ENCODE measurements at regions not wholly inside any gene's neighbourhood (a gene's known extent, or its start where the extent isn't known, plus 50 kb on each side); places are given as distances from the start of the nearest gene placed in this dataset.
A peak's percentile ranks its signal among the peaks of the same experiment; 100 is the strongest.

GRCh38 chr3:104537323-104537722 lies 829.4 kb upstream of the ALCAM start:
- no peak for DNase-seq

- no peak for DNase-seq
Measured at GRCh38 chr3:104546301-104546700, 820.4 kb upstream of the ALCAM start.

DNA sequence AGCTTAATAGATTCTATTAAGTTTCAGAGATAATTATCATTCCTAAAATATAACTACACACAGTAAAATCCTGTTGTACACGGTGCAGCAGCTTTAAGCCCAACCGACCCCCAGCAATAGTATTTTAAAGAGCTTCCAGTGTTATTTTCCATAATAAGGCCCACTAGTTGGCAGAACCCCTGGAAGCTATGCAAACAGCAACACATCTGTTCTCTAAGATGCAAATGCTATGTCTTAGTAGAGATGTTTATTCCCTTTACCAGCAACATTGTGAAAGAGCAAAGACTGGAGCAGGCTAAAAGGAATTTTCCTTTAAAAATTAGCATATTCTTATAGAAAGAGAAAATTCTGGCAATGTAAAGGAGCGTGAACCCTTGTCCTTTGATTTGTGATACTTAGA lies 819.7 kb upstream of the ALCAM start:
- DNase-seq = no peak

GRCh38 chr3:104548401-104548800 lies 818.3 kb upstream of the ALCAM start:
- DNase-seq = no peak

GRCh38 chr3:104549099-104549714 lies 817.5 kb upstream of the ALCAM start:
- DNase-seq = no peak

DNA sequence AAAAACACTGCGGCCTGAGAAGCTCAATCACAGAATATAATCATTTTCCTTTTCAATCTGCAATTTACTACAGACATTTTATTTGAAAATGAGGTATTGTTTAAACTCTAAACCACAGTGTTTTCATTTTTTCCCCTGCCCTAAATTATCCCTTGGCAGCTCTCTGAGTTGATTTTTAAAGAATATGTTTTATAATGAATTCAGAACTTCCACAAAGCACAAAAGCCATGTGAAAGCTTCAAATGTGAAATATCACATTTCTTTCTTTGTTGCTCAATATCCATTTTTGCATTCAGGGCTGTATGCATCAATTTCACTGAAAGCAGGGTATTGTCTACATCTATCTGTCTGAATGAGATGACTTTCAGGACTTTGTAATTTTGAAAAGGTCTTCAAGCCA lies 813.6 kb upstream of the ALCAM start:
- DNase-seq = no peak

GRCh38 chr3:104554425-104554824 lies 812.3 kb upstream of the ALCAM start:
- DNase-seq = no peak

- no peak for DNase-seq
Measured at GRCh38 chr3:104555728-104556127, 811.0 kb upstream of the ALCAM start.

DNA sequence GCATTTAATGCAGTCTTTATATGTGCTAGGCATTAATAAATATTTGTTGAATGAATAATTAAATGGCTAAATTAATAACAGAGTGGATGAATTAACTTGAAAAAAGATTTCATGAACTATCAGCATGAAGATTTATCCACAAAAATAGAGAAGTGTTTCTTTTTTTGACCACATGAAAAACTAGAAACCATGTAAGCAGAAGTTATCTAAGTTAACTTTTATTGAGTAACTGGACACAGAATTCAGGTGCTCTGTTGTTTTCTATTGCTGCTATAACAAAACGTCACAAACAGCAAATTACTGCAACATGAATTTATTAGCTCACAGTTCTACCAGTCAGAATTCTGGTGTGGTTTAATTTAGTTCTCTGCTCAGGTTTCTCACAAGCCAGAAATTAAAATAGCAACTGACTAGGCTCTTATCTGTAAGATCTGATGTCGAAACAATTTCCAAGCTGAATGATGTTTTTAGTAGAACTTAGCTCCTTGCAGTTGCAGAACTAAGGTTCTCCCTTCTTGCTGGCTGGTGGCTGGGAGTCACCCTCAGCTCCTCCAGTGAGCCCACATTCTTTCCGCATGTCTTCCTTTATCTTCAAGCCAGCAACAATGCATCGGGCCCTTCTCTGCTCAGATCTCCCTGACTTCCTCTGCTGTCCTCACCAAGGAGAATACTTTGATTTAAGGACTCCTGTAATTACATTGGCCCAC lies 810.2 kb upstream of the ALCAM start:
- no peak for DNase-seq

DNA sequence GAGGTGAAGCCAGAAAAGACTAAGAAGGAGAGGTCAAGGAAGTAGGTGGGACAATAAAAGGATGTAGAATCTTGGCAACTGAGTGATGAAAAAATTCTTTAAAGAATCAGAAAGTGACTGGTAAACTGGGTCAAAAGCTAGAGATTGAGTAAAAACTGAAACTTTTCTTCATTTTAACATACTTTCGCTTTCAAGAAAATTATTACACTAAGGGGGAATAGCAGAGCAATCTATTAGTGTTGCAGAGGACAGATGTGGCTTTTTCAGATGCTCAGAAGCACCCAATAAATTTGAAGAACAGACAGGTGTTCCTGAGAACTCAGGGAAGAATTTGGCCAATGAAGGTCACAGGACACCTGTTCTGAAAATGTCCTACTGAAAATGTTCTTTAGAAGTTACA lies 805.4 kb upstream of the ALCAM start:
- DNase-seq = no peak

- DNase-seq = peak; percentile 70
Measured at GRCh38 chr3:104564045-104564643, 802.6 kb upstream of the ALCAM start.

GRCh38 chr3:104566054-104566453 lies 800.7 kb upstream of the ALCAM start:
- DNase-seq = no peak

DNA sequence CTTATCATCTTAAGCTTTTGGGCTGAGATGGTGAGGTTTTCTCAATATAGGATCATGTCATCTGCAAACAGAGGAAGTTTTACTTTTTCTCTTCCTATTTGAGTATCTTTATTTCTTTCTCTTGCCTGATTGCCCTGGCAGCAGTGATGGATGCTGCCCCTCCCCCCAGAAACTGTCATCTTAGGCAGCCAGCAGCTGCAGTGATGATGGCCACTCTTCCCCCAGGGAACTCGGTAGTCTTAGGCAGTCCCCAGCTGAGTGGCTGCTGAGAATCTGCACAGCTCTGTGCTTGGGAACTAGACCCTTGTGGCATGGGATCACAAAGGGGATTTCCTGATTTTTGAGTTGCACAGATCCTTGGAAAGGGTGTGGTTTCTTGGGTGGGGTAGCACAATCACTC lies 791.1 kb upstream of the ALCAM start:
- DNase-seq = no peak

DNA sequence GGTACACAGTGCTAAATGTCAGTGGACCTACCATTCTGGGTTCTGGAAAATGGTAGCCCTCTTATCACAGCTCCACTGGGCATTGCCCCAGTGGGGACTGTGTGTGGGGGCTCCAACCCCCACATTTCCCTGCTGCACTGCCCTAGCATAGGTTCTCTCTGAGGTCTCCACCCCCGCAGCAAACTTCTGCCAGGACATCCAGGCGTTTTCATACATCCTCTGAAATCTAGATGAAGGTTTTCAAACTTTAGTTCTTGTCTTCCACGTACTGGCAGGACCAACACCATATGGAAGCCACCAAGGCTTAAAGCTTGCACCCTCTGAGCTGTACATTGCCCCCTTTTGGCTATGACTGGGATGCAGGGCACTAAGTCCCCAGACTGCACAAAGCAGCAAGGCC lies 788.2 kb upstream of the ALCAM start:
- DNase-seq = no peak

GRCh38 chr3:104582092-104582491 lies 784.6 kb upstream of the ALCAM start:
- DNase-seq = peak; percentile 11

DNA sequence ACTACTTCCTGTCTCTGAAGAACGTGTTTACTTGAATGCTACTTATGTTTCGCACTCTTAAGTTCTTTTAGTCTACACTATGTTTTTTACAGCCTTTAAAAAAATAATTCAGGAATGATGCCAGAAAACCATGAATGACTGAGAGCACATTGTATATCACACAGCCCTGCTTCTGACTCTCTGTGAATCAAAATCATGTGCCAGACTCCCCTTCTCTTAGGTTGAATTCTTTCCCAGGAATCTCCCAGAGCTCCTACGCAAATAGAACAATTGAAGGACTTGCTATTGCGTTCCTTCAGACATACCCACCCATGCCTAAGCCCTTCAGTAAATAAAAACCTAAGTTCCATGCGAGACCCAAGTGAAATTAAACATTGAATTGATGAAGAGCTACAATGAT lies 782.0 kb upstream of the ALCAM start:
- no peak for DNase-seq

GRCh38 chr3:104586344-104586743 lies 780.4 kb upstream of the ALCAM start:
- DNase-seq = no peak

DNA sequence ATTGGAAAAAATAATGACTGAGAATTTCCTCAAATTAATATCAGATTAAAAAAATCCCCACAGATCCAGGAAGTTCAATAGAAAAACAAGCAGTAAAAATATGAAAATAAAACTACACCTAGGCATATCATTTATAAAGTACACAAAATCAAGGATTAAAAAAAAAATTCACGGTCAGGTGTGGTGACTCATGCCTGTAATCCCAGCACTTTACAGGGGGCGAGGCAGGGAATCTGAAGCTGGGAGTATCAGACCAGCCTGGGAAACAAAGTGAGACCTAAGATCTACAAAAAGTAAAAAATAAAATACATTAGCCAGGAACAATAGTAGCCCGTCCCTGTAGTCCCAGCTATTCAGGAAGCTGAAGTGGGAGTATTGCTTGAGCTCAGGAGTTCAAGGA lies 778.3 kb upstream of the ALCAM start:
- no peak for DNase-seq

GRCh38 chr3:104591776-104592175 lies 774.9 kb upstream of the ALCAM start:
- DNase-seq = no peak

GRCh38 chr3:104594491-104594890 lies 772.2 kb upstream of the ALCAM start:
- DNase-seq = no peak

DNA sequence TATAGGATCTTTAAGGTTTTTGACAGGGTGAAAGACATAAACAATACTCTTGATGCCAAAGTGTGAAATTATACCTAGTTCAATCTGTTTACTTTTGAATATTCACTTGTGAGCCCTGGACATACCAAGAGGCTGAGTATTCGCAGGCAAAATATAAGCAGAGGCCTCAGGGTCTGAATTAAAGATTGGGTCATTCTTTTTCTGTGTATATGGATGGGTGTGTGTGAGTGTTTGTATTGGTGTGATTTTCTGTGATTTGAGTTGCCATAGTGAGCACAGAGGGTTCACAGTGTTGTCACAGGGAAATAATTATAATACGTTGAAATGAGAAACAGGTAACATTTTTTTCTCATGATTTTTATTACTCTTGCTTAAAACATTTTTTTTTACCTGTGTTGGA lies 770.7 kb upstream of the ALCAM start:
- no peak for DNase-seq

DNA sequence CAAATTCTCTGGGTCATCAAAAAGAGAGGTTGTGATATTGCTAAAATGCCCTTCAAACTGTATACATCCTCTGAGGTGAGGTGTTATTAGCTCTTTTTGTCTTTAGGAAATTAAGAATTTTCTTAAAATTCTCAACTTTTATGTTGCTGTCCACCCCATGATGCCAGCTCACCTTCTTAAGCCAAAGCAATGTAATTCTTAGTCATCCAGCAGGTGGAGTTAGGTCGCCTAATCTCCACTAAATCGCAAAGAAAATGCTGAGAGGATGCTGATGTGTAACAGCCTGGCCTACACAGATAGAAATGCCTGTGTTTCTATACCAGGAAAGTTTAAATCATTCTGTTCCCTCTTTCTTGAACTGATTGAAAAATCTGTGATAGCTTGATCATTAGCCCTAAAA lies 770.2 kb upstream of the ALCAM start:
- peak; percentile 54 for DNase-seq

DNA sequence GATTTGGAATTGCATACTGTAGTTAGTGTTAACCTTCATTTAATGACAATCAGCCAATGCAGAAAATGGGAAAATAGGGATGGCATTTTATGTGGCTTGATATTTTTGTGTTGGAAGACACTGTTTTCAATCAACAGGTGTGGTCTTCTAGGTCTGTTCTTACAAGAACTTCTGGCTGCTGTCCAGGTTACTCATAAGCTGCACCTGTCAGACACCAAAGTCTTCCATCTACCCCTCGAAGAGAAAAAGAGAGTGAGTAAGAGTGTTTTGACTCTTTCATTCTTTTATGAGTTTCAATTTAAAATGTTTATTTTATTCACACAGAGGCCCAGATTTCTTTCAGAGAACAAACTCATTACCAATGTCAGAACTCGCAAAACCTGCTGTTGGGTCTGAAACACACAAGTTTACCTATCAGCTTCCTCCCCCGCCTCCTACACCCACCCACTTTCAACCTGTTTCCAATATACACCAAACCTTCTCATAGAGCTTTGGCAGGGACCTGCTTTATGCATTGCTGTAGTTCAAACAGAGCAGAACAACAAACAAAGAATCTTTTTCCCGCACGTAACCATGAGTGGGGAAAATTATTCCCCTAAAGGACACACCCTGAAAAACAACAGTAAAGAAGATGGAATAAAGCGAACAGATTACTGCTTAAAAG lies 767.7 kb upstream of the ALCAM start:
- DNase-seq = peak; percentile 77
